ENCODE measurements at regions not wholly inside any gene's neighbourhood (a gene's known extent, or its start where the extent isn't known, plus 50 kb on each side); places are given as distances from the start of the nearest gene placed in this dataset.

GRCh38 chr20:58600756-58601155 lies 50.3 kb upstream of the STX16 start:
- H3K4me3 ChIP-seq (ENCODE audit: insufficient read depth, low read depth, low read length): no peak overlapping the region
- H3K36me3 ChIP-seq (replicated peaks; ENCODE audit: control insufficient read depth, insufficient read depth, low read length): no peaks in the 10 kb centered on the region
- DNase-seq: no peak
- no peaks in the 10 kb centered on the region for H3K27me3 ChIP-seq (ENCODE audit: control insufficient read depth, insufficient read depth, low read length)

- Histone ChIP-seq H3K27me3 (ENCODE audit: control insufficient read depth, insufficient read depth, low read length) (no peaks in the 10 kb centered on the region), H3K4me3 (ENCODE audit: insufficient read depth, low read depth, low read length) (no peak overlapping the region), H3K36me3 (replicated peaks; ENCODE audit: control insufficient read depth, insufficient read depth, low read length) (no peaks in the 10 kb centered on the region)
- DNase-seq: no peak
Observed at GRCh38 chr20:58599966-58600365, 51.1 kb upstream of the STX16 start.

GRCh38 chr20:58598211-58599015 lies 52.7 kb upstream of the STX16 start:
- no peaks in the 10 kb centered on the region for H3K27me3 ChIP-seq (ENCODE audit: control insufficient read depth, insufficient read depth, low read length)
- H3K36me3 ChIP-seq (replicated peaks; ENCODE audit: control insufficient read depth, insufficient read depth, low read length): no peaks in the 10 kb centered on the region
- DNase-seq: no peak
- no peak overlapping the region for H3K4me3 ChIP-seq (ENCODE audit: insufficient read depth, low read depth, low read length)

- Histone ChIP-seq H3K4me3 (ENCODE audit: insufficient read depth, low read depth, low read length) (no peak overlapping the region), H3K27me3 (ENCODE audit: control insufficient read depth, insufficient read depth, low read length) (no peaks in the 10 kb centered on the region), H3K36me3 (replicated peaks; ENCODE audit: control insufficient read depth, insufficient read depth, low read length) (no peaks in the 10 kb centered on the region)
- no peak for DNase-seq
Observed at GRCh38 chr20:58597249-58597891, 53.7 kb upstream of the STX16 start.

GRCh38 chr20:58596750-58597248 lies 54.3 kb upstream of the STX16 start:
- no peak for DNase-seq
- no peak overlapping the region for H3K4me3 ChIP-seq (ENCODE audit: insufficient read depth, low read depth, low read length)
- no peaks in the 10 kb centered on the region for H3K36me3 ChIP-seq (replicated peaks; ENCODE audit: control insufficient read depth, insufficient read depth, low read length)
- H3K27me3 ChIP-seq (ENCODE audit: control insufficient read depth, insufficient read depth, low read length): no peaks in the 10 kb centered on the region

GRCh38 chr20:58596244-58596643 lies 54.8 kb upstream of the STX16 start:
- no peak for DNase-seq
- Histone ChIP-seq H3K36me3 (replicated peaks; ENCODE audit: control insufficient read depth, insufficient read depth, low read length) (no peaks in the 10 kb centered on the region), H3K4me3 (ENCODE audit: insufficient read depth, low read depth, low read length) (no peak overlapping the region), H3K27me3 (ENCODE audit: control insufficient read depth, insufficient read depth, low read length) (no peaks in the 10 kb centered on the region)

- no peak for DNase-seq
- no peak overlapping the region for H3K4me3 ChIP-seq (ENCODE audit: insufficient read depth, low read depth, low read length)
- no peaks in the 10 kb centered on the region for H3K27me3 ChIP-seq (ENCODE audit: control insufficient read depth, insufficient read depth, low read length)
- no peaks in the 10 kb centered on the region for H3K36me3 ChIP-seq (replicated peaks; ENCODE audit: control insufficient read depth, insufficient read depth, low read length)
Observed at GRCh38 chr20:58595167-58595566, 55.9 kb upstream of the STX16 start.

- Histone ChIP-seq H3K4me3 (ENCODE audit: insufficient read depth, low read depth, low read length) (no peak overlapping the region), H3K36me3 (replicated peaks; ENCODE audit: control insufficient read depth, insufficient read depth, low read length) (no peaks in the 10 kb centered on the region), H3K27me3 (ENCODE audit: control insufficient read depth, insufficient read depth, low read length) (no peaks in the 10 kb centered on the region)
- no peak for DNase-seq
Observed at GRCh38 chr20:58593880-58594638, 57.0 kb upstream of the STX16 start.

- Histone ChIP-seq H3K4me3 (ENCODE audit: insufficient read depth, low read depth, low read length) (no peak overlapping the region), H3K27me3 (ENCODE audit: control insufficient read depth, insufficient read depth, low read length) (no peaks in the 10 kb centered on the region), H3K36me3 (replicated peaks; ENCODE audit: control insufficient read depth, insufficient read depth, low read length) (no peaks in the 10 kb centered on the region)
- no peak for DNase-seq
Observed at GRCh38 chr20:58592076-58592695, 58.9 kb upstream of the STX16 start.

- DNase-seq: no peak
- Histone ChIP-seq H3K36me3 (replicated peaks; ENCODE audit: control insufficient read depth, insufficient read depth, low read length) (no peaks in the 10 kb centered on the region), H3K4me3 (ENCODE audit: insufficient read depth, low read depth, low read length) (no peak overlapping the region), H3K27me3 (ENCODE audit: control insufficient read depth, insufficient read depth, low read length) (no peaks in the 10 kb centered on the region)
Observed at GRCh38 chr20:58590679-58591473, 60.2 kb upstream of the STX16 start.

- no peaks in the 10 kb centered on the region for H3K36me3 ChIP-seq (replicated peaks; ENCODE audit: control insufficient read depth, insufficient read depth, low read length)
- no peak for DNase-seq
- H3K4me3 ChIP-seq (ENCODE audit: insufficient read depth, low read depth, low read length): no peak overlapping the region
- H3K27me3 ChIP-seq (ENCODE audit: control insufficient read depth, insufficient read depth, low read length): no peaks in the 10 kb centered on the region
Observed at GRCh38 chr20:58587467-58587866, 63.6 kb upstream of the STX16 start.

- DNase-seq: no peak
- Histone ChIP-seq H3K27me3 (ENCODE audit: control insufficient read depth, insufficient read depth, low read length) (no peaks in the 10 kb centered on the region), H3K4me3 (ENCODE audit: insufficient read depth, low read depth, low read length) (no peak overlapping the region), H3K36me3 (replicated peaks; ENCODE audit: control insufficient read depth, insufficient read depth, low read length) (no peaks in the 10 kb centered on the region)
Observed at GRCh38 chr20:58586565-58587093, 64.5 kb upstream of the STX16 start.

GRCh38 chr20:58585753-58586540 lies 65.1 kb upstream of the STX16 start:
- Histone ChIP-seq H3K27me3 (ENCODE audit: control insufficient read depth, insufficient read depth, low read length) (no peaks in the 10 kb centered on the region), H3K4me3 (ENCODE audit: insufficient read depth, low read depth, low read length) (no peak overlapping the region), H3K36me3 (replicated peaks; ENCODE audit: control insufficient read depth, insufficient read depth, low read length) (no peaks in the 10 kb centered on the region)
- no peak for DNase-seq

Data from H7 (cell line).